Left lung (tissue), 4 donors: ENCODE measurements at regions not wholly inside any gene's neighbourhood (a gene's known extent, or its start where the extent isn't known, plus 50 kb on each side); places are given as distances from the start of the nearest gene placed in this dataset.

Source experiments
- ATAC-seq: fragments of 200-7000 bp; cut with Tn5 transposase; one replicate; pipeline ENCODE4 v1.9.1; 2020; ENCODE audit warnings: moderate library complexity
- DNase-seq, 4 donors: peaks; one replicate each; pipeline ENCODE4 v3.0.0-alpha.2; 2013 to 2020
- H3K27ac ChIP-seq, 2 donors: fragments of 200-600 bp; sonication (generic) in 1 of 2; one replicate each; pipeline versions ENCODE4 v1.5.0 to v1.8.0; 2020 to 2021
- H3K27me3 ChIP-seq, 2 donors: fragments of 200-600 bp; sonication (generic) in 1 of 2; one replicate each; pipeline versions ENCODE4 v1.5.0 to v1.8.0; 2020 to 2021
- H3K36me3 ChIP-seq, 2 donors: fragments of 200-600 bp; sonication (generic) in 1 of 2; one replicate each; pipeline versions ENCODE4 v1.5.0 to v1.8.0; 2020 to 2021
- H3K4me1 ChIP-seq, 2 donors: fragments of 200-600 bp; one replicate each; pipeline ENCODE4 v1.8.0; 2021
- H3K4me3 ChIP-seq, 2 donors: fragments of 200-600 bp; sonication (generic) in 1 of 2; one replicate each; pipeline versions ENCODE4 v1.5.0 to v1.8.0; 2020 to 2021; ENCODE audit warnings: mild to moderate bottlenecking in 1 of 2
- H3K9me3 ChIP-seq, 2 donors: fragments of 200-600 bp; sonication (generic) in 1 of 2; one replicate each; pipeline versions ENCODE4 v1.5.0 to v1.8.0; 2020 to 2021
- CTCF ChIP-seq, 2 donors: fragments of 200-600 bp; sonication (generic) in 1 of 2; IDR thresholded peaks; one replicate each; pipeline versions ENCODE4 v1.5.0 to v1.8.0; 2021; ENCODE audit warnings: antibody characterized with exemption in 2 of 2
- intact Hi-C, 2 donors: fragments of 100-400 bp; cut with DNase I; formaldehyde crosslinking; loops; one replicate each; pipeline versions ENCODE4 v1.11.2 to v1.14.2; 2022
- donor health status: DM: no; HTN: yes; CAD: no.
- donor health status: DM: no; HTN: no; CAD: no.

GRCh38 chr4:188611143-188611542, 471.9 kb downstream of the TRIML1 start:
- ATAC-seq (no peak), DNase-seq (no peak)
- no peaks in the 10 kb centered on the region for H3K36me3 ChIP-seq
- no peak overlapping the region for H3K27ac ChIP-seq
- no peaks in the 10 kb centered on the region for H3K9me3 ChIP-seq
- intact Hi-C loops, result no loop called here
- H3K4me1 ChIP-seq, result no peaks in the 10 kb centered on the region
- no peak overlapping the region for H3K4me3 ChIP-seq
- H3K27me3 ChIP-seq, result no peaks in the 10 kb centered on the region
- no peak for TF ChIP-seq CTCF (IDR thresholded peaks at IDR 0.05)

- Histone ChIP-seq H3K27ac (no peak overlapping the region), H3K4me1 (no peaks in the 10 kb centered on the region), H3K4me3 (no peak overlapping the region), H3K9me3 (no peaks in the 10 kb centered on the region), H3K36me3 (no peaks in the 10 kb centered on the region), H3K27me3 (no peaks in the 10 kb centered on the region)
- ATAC-seq (no peak), DNase-seq (no peak)
- intact Hi-C loops, result no loop called here
- TF ChIP-seq CTCF (IDR thresholded peaks at IDR 0.05), result no peak
Measured at GRCh38 chr4:188612659-188613058, 473.4 kb downstream of the TRIML1 start.

- no peak overlapping the region for H3K4me3 ChIP-seq
- no peaks in the 10 kb centered on the region for H3K9me3 ChIP-seq
- no peaks in the 10 kb centered on the region for H3K27me3 ChIP-seq
- intact Hi-C loops, result no loop called here
- no peaks in the 10 kb centered on the region for H3K36me3 ChIP-seq
- no peaks in the 10 kb centered on the region for H3K4me1 ChIP-seq
- DNase-seq (no peak), ATAC-seq (no peak)
- no peak overlapping the region for H3K27ac ChIP-seq
- no peak for TF ChIP-seq CTCF (IDR thresholded peaks at IDR 0.05)
Measured at GRCh38 chr4:188613976-188614375, 474.7 kb downstream of the TRIML1 start.

GRCh38 chr4:188619456-188620149, 480.4 kb downstream of the TRIML1 start:
- Histone ChIP-seq H3K4me3 (no peak overlapping the region), H3K27ac (no peak overlapping the region), H3K4me1 (no peaks in the 10 kb centered on the region), H3K36me3 (no peaks in the 10 kb centered on the region), H3K27me3 (no peaks in the 10 kb centered on the region), H3K9me3 (no peaks in the 10 kb centered on the region)
- intact Hi-C loops, result no loop called here
- ATAC-seq (no peak), DNase-seq (no peak)
- TF ChIP-seq CTCF (IDR thresholded peaks at IDR 0.05), result no peak

- intact Hi-C loops, result no loop called here
- Histone ChIP-seq H3K36me3 (no peaks in the 10 kb centered on the region), H3K4me1 (no peaks in the 10 kb centered on the region), H3K9me3 (no peaks in the 10 kb centered on the region), H3K27me3 (no peaks in the 10 kb centered on the region), H3K27ac (no peak overlapping the region), H3K4me3 (no peak overlapping the region)
- TF ChIP-seq CTCF (IDR thresholded peaks at IDR 0.05), result no peak
- ATAC-seq (no peak), DNase-seq (no peak)
Measured at GRCh38 chr4:188620608-188621007, 481.4 kb downstream of the TRIML1 start.
